AML-193 (cell line): ENCODE measurements at regions not wholly inside any gene's neighbourhood (a gene's known extent, or its start where the extent isn't known, plus 50 kb on each side); places are given as distances from the start of the nearest gene placed in this dataset.
A peak's percentile ranks its signal among the peaks of the same experiment; 100 is the strongest.

ENCODE experiments used
- DNase-seq, 2 experiments: peaks; one replicate each; lab custom pipeline; 2025; lab: John Stamatoyannopoulos, UW

GRCh38 chr12:88946372-88946997 is 366.2 kb upstream of the KITLG start:
- peak; percentile 2 to 13 for DNase-seq

- DNase-seq = no peak
Measured at GRCh38 chr12:88945051-88945732, 364.9 kb upstream of the KITLG start.

GRCh38 chr12:88944397-88944796 is 364.1 kb upstream of the KITLG start:
- DNase-seq = no peak

GRCh38 chr12:88940854-88941253 is 360.6 kb upstream of the KITLG start:
- no peak for DNase-seq

GRCh38 chr12:88935856-88936255 is 355.6 kb upstream of the KITLG start:
- no peak for DNase-seq

- DNase-seq = no peak
Measured at GRCh38 chr12:88934163-88934747, 354.0 kb upstream of the KITLG start.

GRCh38 chr12:88932457-88932856 is 352.2 kb upstream of the KITLG start:
- no peak for DNase-seq

GRCh38 chr12:88931598-88931997 is 351.3 kb upstream of the KITLG start:
- DNase-seq = no peak

- no peak for DNase-seq
Measured at GRCh38 chr12:88925454-88925853, 345.2 kb upstream of the KITLG start.

- DNase-seq = no peak
Measured at GRCh38 chr12:88924162-88924561, 343.9 kb upstream of the KITLG start.

GRCh38 chr12:88923631-88924030 is 343.4 kb upstream of the KITLG start:
- DNase-seq = no peak

GRCh38 chr12:88922816-88923215 is 342.5 kb upstream of the KITLG start:
- DNase-seq = no peak

- DNase-seq = no peak
Measured at GRCh38 chr12:88921890-88922532, 341.7 kb upstream of the KITLG start.

GRCh38 chr12:88921434-88921833 is 341.2 kb upstream of the KITLG start:
- DNase-seq = no peak

- no peak for DNase-seq
Measured at GRCh38 chr12:88918161-88918560, 337.9 kb upstream of the KITLG start.

GRCh38 chr12:88914967-88915366 is 334.7 kb upstream of the KITLG start:
- DNase-seq = no peak

- no peak for DNase-seq
Measured at GRCh38 chr12:88909510-88909909, 329.2 kb upstream of the KITLG start.

GRCh38 chr12:88908345-88908744 is 328.1 kb upstream of the KITLG start:
- no peak for DNase-seq

- DNase-seq = no peak
Measured at GRCh38 chr12:88904705-88905104, 324.4 kb upstream of the KITLG start.

GRCh38 chr12:88903333-88903732 is 323.1 kb upstream of the KITLG start:
- no peak for DNase-seq

GRCh38 chr12:88897723-88898122 is 317.5 kb upstream of the KITLG start:
- no peak for DNase-seq

- no peak for DNase-seq
Measured at GRCh38 chr12:88896958-88897357, 316.7 kb upstream of the KITLG start.

- peak; percentile 29 to 42 for DNase-seq
Measured at GRCh38 chr12:88895634-88896033, 315.4 kb upstream of the KITLG start.
